Inferior parietal cortex (tissue), 1 donor: ENCODE measurements at regions not wholly inside any gene's neighbourhood (a gene's known extent, or its start where the extent isn't known, plus 50 kb on each side); places are given as distances from the start of the nearest gene placed in this dataset.
"Not testable (repeated sequence)": the region's sequence is repeated elsewhere in the genome, so short reads cannot be mapped to it uniquely, and the experiment has no call there.

Source experiments
- DNase-seq: peaks from one replicate; pipeline ENCODE4 v3.0.0-alpha.2; 2016; ENCODE audit errors: extremely low spot score

GRCh38 chr2:51779723-51780122 is 747.8 kb upstream of the NRXN1 start:
- not testable (repeated sequence) for DNase-seq

- DNase-seq, result no peak
Measured at GRCh38 chr2:51778806-51779205, 746.9 kb upstream of the NRXN1 start.

- DNase-seq, result not testable (repeated sequence)
Measured at GRCh38 chr2:51774606-51775005, 742.7 kb upstream of the NRXN1 start.

GRCh38 chr2:51760441-51760840 is 728.5 kb upstream of the NRXN1 start:
- DNase-seq, result no peak

GRCh38 chr2:51758081-51758480 is 726.1 kb upstream of the NRXN1 start:
- DNase-seq, result no peak

- no peak for DNase-seq
Measured at GRCh38 chr2:51734115-51734514, 702.2 kb upstream of the NRXN1 start.

DNA sequence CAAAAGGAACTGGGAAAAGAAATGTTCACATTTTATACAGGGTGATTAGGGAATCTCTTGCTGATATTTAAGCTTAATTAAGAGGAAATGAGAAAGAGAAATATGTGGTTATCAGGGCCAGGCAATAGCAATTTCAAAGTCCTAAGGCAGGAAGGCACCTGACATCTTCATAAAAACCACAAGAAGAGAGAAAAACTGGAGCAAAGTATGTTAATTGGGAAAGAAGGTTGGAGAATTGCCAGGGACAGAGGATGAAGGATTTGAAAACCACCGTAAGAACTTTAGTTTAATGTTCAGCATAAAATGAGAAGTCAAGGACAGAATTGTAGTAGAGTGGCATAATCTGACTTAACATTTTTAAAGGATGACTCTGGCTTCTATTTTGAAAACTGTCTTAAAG is 691.8 kb upstream of the NRXN1 start:
- DNase-seq, result no peak

- no peak for DNase-seq
Measured at GRCh38 chr2:51722311-51722710, 690.4 kb upstream of the NRXN1 start.

GRCh38 chr2:51720826-51721225 is 688.9 kb upstream of the NRXN1 start:
- DNase-seq, result no peak

DNA sequence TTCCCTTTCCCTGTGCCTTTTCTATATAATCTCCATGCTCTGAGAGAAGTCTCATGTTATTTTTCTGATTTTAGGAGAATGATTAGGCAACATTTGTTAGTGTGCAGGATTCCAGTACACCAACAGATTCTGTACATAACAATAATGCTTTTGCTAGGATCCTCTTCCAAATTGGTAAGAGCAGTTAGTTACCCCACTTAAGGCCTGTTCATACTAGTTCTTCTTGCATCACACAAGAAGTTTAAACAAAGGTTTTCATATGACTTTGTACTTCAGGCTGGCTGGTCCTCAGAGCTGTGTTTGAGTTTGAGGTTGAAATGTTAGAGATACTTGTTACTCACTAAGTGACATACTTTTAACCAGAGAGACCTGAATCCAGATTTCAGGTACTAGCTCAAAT is 686.9 kb upstream of the NRXN1 start:
- DNase-seq, result no peak

GRCh38 chr2:51717312-51717711 is 685.4 kb upstream of the NRXN1 start:
- DNase-seq, result no peak

DNA sequence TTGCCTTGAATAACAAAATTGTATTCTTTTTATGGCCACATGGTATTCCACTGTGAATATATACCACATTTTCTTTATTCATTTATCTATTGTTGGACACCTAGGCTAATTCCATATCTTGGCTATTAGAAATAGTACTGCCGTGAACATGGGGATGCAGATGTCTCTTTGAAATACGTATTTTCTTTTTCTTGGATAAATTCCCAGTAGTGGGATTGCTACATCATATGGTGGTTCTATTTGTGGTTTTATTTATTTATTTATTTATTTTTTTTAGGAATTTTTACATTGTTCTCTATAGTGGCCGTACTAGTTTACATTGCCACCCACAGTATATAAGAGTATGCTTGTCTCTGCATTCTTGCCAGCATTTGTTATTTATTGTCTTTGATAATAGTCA is 679.8 kb upstream of the NRXN1 start:
- DNase-seq, result no peak

GRCh38 chr2:51710222-51710621 is 678.3 kb upstream of the NRXN1 start:
- DNase-seq, result no peak

- no peak for DNase-seq
Measured at GRCh38 chr2:51707625-51708024, 675.7 kb upstream of the NRXN1 start.

DNA sequence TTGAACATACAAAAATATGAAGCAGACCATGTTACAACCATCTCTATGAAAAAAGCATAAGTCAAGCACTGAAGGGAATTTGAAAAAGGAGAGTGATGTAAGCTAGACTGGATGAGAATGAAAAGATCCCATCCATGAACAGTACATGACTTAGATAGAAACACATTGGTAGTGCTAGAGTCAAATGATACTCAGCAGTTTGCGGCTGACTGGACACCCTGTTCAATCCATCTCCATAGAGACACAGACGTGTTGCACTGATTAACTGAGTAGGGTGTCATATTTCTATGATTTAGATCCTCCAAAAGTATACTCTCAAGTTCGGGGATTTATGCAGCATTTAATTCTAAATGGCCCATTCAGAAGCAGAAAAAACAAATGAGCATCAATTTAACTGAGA is 674.3 kb upstream of the NRXN1 start:
- DNase-seq, result no peak

- DNase-seq, result no peak
Measured at GRCh38 chr2:51705417-51705816, 673.5 kb upstream of the NRXN1 start.

DNA sequence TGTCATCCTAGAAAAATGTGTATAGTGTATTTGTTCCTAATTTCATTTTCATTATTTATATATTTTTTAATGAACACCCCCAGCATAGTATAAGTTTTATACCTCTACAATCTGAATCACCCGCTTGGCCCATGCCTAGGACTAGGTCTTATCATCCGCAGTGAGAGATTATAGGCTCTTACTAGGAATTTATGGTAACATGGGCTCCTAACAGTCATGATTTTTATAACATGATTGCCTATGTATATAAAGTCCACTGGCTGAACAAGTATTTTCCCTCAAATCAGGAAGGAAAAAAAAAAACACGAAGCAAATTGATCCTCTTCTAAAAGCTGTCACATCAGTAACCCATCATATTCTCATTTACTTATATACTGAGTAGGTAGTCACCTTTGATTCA is 666.1 kb upstream of the NRXN1 start:
- DNase-seq, result no peak

GRCh38 chr2:51697095-51697494 is 665.2 kb upstream of the NRXN1 start:
- no peak for DNase-seq

- DNase-seq, result no peak
Measured at GRCh38 chr2:51695531-51695930, 663.6 kb upstream of the NRXN1 start.

- DNase-seq, result no peak
Measured at GRCh38 chr2:51693640-51694039, 661.7 kb upstream of the NRXN1 start.

GRCh38 chr2:51681854-51682253 is 649.9 kb upstream of the NRXN1 start:
- DNase-seq, result no peak

GRCh38 chr2:51673628-51674027 is 641.7 kb upstream of the NRXN1 start:
- DNase-seq, result no peak

GRCh38 chr2:51667679-51668078 is 635.7 kb upstream of the NRXN1 start:
- peak; percentile 3 for DNase-seq

GRCh38 chr2:51662187-51662586 is 630.3 kb upstream of the NRXN1 start:
- DNase-seq, result no peak

DNA sequence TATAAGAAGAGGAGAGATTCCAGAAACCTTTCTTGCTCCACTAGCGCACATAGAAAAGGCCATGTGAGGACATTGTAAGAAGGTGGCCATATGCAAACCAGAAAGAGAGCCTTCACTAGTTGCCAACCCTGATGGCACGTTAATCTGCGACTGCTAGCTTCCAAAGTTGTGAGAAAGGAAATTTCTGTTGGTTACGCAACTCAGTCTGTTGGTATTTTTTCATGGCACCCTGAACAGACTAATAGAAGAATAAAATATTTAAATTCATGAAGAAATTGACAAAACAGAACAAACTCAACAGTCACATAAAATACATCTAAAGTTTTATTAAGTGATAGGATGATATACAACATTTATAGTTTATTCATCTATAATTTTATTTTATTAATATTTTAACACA is 625.9 kb upstream of the NRXN1 start:
- DNase-seq, result no peak
